Heart left ventricle (tissue), 16 donors: ENCODE measurements at regions not wholly inside any gene's neighbourhood (a gene's known extent, or its start where the extent isn't known, plus 50 kb on each side); places are given as distances from the start of the nearest gene placed in this dataset.

ENCODE experiments used
- ATAC-seq, 4 donors: fragments of 200-7000 bp; cut with Tn5 transposase; one replicate each; pipeline ENCODE4 v1.9.1; 2020 to 2022; ENCODE audit warnings: moderate library complexity in 4 of 4, mild to moderate bottlenecking in 3 of 4, moderate number of reproducible peaks in 1 of 4
- DNase-seq, 5 donors: peaks; one replicate each; pipeline ENCODE4 v3.0.0-alpha.2; 2020
- H3K27ac ChIP-seq, 12 donors: fragments of 200-600 bp; sonication (generic) in 4 of 12; one replicate each; pipeline versions ENCODE4 v1.5.0 to v1.8.0; 2016 to 2022; ENCODE audit warnings: mild to moderate bottlenecking in 2 of 12
- H3K27me3 ChIP-seq, 9 donors: fragments of 200-600 bp; sonication (generic) in 2 of 9; one replicate each; pipeline versions ENCODE4 v1.5.1 to v1.8.0; 2016 to 2022; ENCODE audit warnings: mild to moderate bottlenecking in 3 of 9
- H3K36me3 ChIP-seq, 9 donors: fragments of 200-600 bp; sonication (generic) in 2 of 9; one replicate each; pipeline versions ENCODE4 v1.5.0 to v1.8.0; 2018 to 2022; ENCODE audit warnings: mild to moderate bottlenecking in 2 of 9
- H3K4me1 ChIP-seq, 12 donors: fragments of 200-600 bp; sonication (generic) in 4 of 12; one replicate each; pipeline versions ENCODE4 v1.5.0 to v1.8.0; 2016 to 2022; ENCODE audit warnings: mild to moderate bottlenecking in 3 of 12
- H3K4me3 ChIP-seq, 12 donors: fragments of 200-600 bp; sonication (generic) in 4 of 12; one replicate each; pipeline versions ENCODE4 v1.5.0 to v1.8.0; 2017 to 2022; ENCODE audit warnings: mild to moderate bottlenecking in 9 of 12, moderate library complexity in 4 of 12
- H3K9me3 ChIP-seq, 12 donors: fragments of 200-600 bp; sonication (generic) in 4 of 12; one replicate each; pipeline versions ENCODE4 v1.5.0 to v1.8.0; 2016 to 2022; ENCODE audit warnings: mild to moderate bottlenecking in 1 of 12
- POLR2A ChIP-seq, 2 donors: fragments of 450-650 bp; IDR thresholded peaks; one replicate each; pipeline ENCODE4 v1.6.1; 2017; ENCODE audit warnings: antibody characterized with exemption in 2 of 2, mild to moderate bottlenecking in 2 of 2, moderate library complexity in 2 of 2
- WGBS, 4 donors: extraction: QIAGEN DNeasy Blood & Tissue Kit in 2 of 4; methylation state at CpG; one replicate each; pipeline versions ENCODE4 v1.1.5 to v1.1.7; 2013 to 2018; 5-methylcytosine and 5-hydroxymethylcytosine counted together
- intact Hi-C, 10 donors: fragments of 100-400 bp; cut with DNase I; formaldehyde crosslinking; loops; one replicate each; pipeline versions ENCODE4 v1.11.1 to v1.14.2; 2022
- TF ChIP-seq, protein P1 (sequence below), 12 donors: fragments of 200-600 bp; sonication (generic) in 4 of 12; IDR thresholded peaks; one replicate each; pipeline versions ENCODE4 v1.5.0 to v1.8.0; 2018 to 2022; ENCODE audit warnings: antibody characterized with exemption in 12 of 12, mild to moderate bottlenecking in 5 of 12
- donor health status: ischemic (EF 13 %, LVEDD 7.1; RV severe dilation, severe dysfunction).
- donor health status: healthy with polysubstance abuse.
- donor health status: DM: no; HTN: yes; CAD: no.
- donor health status: DM: no; HTN: no; CAD: no.
- donor health status: ischemic (EF 25% LVEDD 6.9; RV normal size, moderate dysfunction).
- donor health status: ischemic (EF 25% LVEDD 5.7; RV mildly dilated, moderate dysfunction).
- donor health status: healthy.
- donor health status: DM: yes; HTN: yes; CAD: no.
- donor health status: ischemic (EF 35%, LVEDD 5.7; RV mildly dilated, moderate dysfunction).
- donor health status: nonischemic (EF 11% LVEDD 7.7; RV severe dilation, severe dysfunction).
- donor health status: DM: yes; HTN: yes; CAD: no.
- donor health status: PGD.
- donor health status: ischemic (EF 29% LVEDD 5.4; RV normal size, mild dysfunction).
- donor health status: nonischemic (EF 23%, LVEDD 6.1; RV moderate dilation, normal function).

DNA sequence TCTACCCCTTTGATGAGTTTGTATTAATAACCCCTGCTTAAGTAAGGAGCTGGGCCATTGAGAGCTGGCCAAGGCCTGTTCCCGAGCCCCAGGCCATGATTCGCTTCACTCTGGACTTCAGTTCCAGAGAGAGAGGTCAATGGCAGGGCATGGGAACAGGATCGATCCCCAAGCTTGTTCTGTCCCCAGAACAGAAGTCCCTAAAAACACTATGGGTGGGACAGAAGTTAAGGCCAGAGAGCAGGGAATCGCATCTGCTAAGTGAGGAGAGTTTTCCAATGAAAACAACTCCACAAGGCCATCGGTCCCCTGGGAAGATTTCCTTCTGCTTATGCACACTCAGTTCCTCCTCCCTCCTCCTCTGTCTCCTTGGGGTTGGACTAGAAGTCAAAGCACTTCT is 159.6 kb downstream of the LSM5 start:
- no peak for TF ChIP-seq POLR2A (IDR thresholded peaks at IDR 0.05)
- no peaks in the 10 kb centered on the region for H3K36me3 ChIP-seq
- no peaks in the 10 kb centered on the region for H3K27me3 ChIP-seq
- H3K4me3 ChIP-seq = no peak overlapping the region
- WGBS, 4 donors = 58 to 73% (median 69%) methylated on average over 5 of the region's 5 CpGs
- DNase-seq (peak in 4 of 5 donors; percentile 58 to 65 (median 62)), ATAC-seq (peak; percentile 57 to 86 (median 66))
- peak overlapping the region in 1 of 12 donors; percentile 45 for H3K27ac ChIP-seq
- intact Hi-C loops = no loop called here
- H3K9me3 ChIP-seq = peaks cover 0 to 16% (median 3%) of the 10 kb centered on the region in 12 donors
- H3K4me1 ChIP-seq = peaks cover 0 to 5% (median 0%) of the 10 kb centered on the region in 12 donors

DNA sequence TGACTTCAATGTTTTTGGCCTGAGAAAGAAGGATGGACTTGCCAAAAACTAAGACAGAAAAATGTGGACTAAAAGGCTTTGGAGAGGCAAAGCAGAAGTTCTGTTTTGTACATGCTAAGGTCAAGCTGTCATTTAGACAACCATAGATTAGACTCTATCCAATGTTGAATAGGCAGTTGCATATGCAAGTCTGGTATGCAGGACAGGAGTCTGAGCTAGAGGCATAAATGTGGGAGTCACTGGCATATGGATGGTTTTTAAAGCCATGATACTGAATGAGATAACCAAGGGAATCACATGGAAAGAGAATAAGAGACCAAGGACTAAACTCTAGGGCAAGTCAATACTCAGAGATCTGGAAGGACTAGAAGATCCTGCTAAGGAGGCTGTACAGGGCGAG is 164.1 kb downstream of the LSM5 start:
- WGBS, 4 donors = 42 to 49% (median 45%) methylated on average over 1 of the region's 1 CpG
- ATAC-seq (no peak), DNase-seq (no peak)

DNA sequence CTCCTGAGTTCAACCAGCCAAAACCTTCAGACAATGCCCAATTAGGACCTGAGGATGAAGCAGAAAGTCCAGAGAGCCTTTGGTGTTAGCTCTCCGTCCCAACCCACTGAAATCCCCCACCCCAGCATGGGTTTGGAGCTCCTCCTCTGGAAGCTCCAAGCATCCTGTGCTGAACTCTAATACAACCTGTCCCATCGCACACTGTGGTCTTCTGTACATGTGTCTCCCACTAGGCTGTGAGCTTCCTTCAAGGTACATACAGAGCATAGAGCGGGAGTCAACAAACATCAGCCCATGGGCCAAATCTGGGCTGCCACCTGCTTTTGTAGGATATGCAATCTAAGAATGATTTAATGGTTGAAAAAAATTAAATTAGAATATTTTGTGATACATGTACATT is 166.5 kb downstream of the LSM5 start:
- ATAC-seq = no peak
- WGBS, 4 donors = 83 to 95% (median 88%) methylated on average over 3 of the region's 3 CpGs
- H3K36me3 ChIP-seq = no peaks in the 10 kb centered on the region

More for the DNA sequence above, 164.1 kb downstream of the LSM5 start:
- no peak for TF ChIP-seq POLR2A (IDR thresholded peaks at IDR 0.05)
- TF ChIP-seq, protein P1, sequence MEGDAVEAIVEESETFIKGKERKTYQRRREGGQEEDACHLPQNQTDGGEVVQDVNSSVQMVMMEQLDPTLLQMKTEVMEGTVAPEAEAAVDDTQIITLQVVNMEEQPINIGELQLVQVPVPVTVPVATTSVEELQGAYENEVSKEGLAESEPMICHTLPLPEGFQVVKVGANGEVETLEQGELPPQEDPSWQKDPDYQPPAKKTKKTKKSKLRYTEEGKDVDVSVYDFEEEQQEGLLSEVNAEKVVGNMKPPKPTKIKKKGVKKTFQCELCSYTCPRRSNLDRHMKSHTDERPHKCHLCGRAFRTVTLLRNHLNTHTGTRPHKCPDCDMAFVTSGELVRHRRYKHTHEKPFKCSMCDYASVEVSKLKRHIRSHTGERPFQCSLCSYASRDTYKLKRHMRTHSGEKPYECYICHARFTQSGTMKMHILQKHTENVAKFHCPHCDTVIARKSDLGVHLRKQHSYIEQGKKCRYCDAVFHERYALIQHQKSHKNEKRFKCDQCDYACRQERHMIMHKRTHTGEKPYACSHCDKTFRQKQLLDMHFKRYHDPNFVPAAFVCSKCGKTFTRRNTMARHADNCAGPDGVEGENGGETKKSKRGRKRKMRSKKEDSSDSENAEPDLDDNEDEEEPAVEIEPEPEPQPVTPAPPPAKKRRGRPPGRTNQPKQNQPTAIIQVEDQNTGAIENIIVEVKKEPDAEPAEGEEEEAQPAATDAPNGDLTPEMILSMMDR (IDR thresholded peaks at IDR 0.05) = no peak
- H3K9me3 ChIP-seq = peaks cover 0 to under 1% (median 0%) of the 10 kb centered on the region in 12 donors
- H3K36me3 ChIP-seq = no peaks in the 10 kb centered on the region
- no peak overlapping the region for H3K4me3 ChIP-seq
- peaks cover 0 to 5% (median 0%) of the 10 kb centered on the region in 12 donors for H3K4me1 ChIP-seq
- no peak overlapping the region for H3K27ac ChIP-seq
- intact Hi-C loops = no loop called here
- H3K27me3 ChIP-seq = no peaks in the 10 kb centered on the region

DNA sequence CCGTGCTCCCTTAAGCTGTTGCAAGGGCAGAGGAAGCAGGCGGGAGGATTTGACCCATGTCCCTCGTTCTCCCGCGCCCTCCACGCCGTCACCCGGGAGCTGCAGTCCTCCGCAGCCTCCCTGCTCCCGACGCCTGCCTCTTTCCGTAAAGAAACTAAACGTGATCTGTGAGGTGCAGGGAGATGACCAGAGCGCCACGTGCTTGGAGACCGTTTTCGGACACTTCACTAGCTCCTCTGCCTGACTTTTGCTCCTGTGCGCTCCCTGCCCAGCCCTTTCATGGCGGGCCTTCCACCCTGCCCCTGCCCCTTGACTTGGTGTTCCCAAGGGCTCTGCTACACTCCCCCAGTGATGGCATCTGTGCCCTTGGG is 171.2 kb downstream of the LSM5 start:
- TF ChIP-seq, protein P1 (IDR thresholded peaks at IDR 0.05) = no peak
- TF ChIP-seq POLR2A (IDR thresholded peaks at IDR 0.05) = no peak
- no peak overlapping the region for H3K27ac ChIP-seq
- intact Hi-C loops = no loop called here

More for the DNA sequence above, 166.5 kb downstream of the LSM5 start:
- Histone ChIP-seq H3K27me3 (peaks cover 0 to 6% (median 0%) of the 10 kb centered on the region in 9 donors), H3K9me3 (no peaks in the 10 kb centered on the region), H3K4me1 (peaks cover 0 to 5% (median 0%) of the 10 kb centered on the region in 12 donors), H3K27ac (no peak overlapping the region), H3K4me3 (no peak overlapping the region)
- no peak for TF ChIP-seq POLR2A (IDR thresholded peaks at IDR 0.05)
- TF ChIP-seq, protein P1 (IDR thresholded peaks at IDR 0.05) = no peak
- intact Hi-C loops = no loop called here
- no peak for DNase-seq

More for the DNA sequence above, 171.2 kb downstream of the LSM5 start:
- ATAC-seq = peak in 3 of 4 donors; percentile 16 to 58 (median 36)
- Histone ChIP-seq H3K27me3 (peaks cover 0 to 21% (median 0%) of the 10 kb centered on the region in 9 donors), H3K4me1 (peaks cover 0 to 12% (median 0%) of the 10 kb centered on the region in 12 donors), H3K4me3 (peak overlapping the region in 10 of 12 donors; percentile 4 to 56 (median 46)), H3K9me3 (no peaks in the 10 kb centered on the region), H3K36me3 (no peaks in the 10 kb centered on the region)
- WGBS, 4 donors = 26 to 37% (median 29%) methylated on average over 19 of the region's 19 CpGs
- DNase-seq = no peak
